Large intestine (tissue), 3 donors: ENCODE measurements at regions not wholly inside any gene's neighbourhood (a gene's known extent, or its start where the extent isn't known, plus 50 kb on each side); places are given as distances from the start of the nearest gene placed in this dataset.

ENCODE experiments used
- DNase-seq, 2 donors: peaks; one replicate each; pipeline versions ENCODE4 v3.0.0 to v3.0.0-alpha.2; 2013
- H3K27ac ChIP-seq: one replicate; pipeline ENCODE4 v1.5.1; 2013; ENCODE audit warnings: low read length
- H3K27me3 ChIP-seq: 2 replicates; pipeline ENCODE4 v1.6.1; 2013; ENCODE audit warnings: low read length; ENCODE audit not compliant: control insufficient read depth, insufficient read depth
- H3K36me3 ChIP-seq: 2 replicates; pipeline ENCODE4 v1.6.1; 2013; ENCODE audit warnings: low read length; ENCODE audit not compliant: control insufficient read depth, insufficient read depth
- H3K4me1 ChIP-seq: one replicate; pipeline ENCODE4 v1.6.1; 2013; ENCODE audit warnings: low read length; ENCODE audit not compliant: control insufficient read depth, insufficient read depth
- H3K4me3 ChIP-seq: one replicate; pipeline ENCODE4 v1.5.1; 2013; ENCODE audit warnings: low read length
- H3K9me3 ChIP-seq: one replicate; pipeline ENCODE4 v1.6.1; 2013; ENCODE audit warnings: mild to moderate bottlenecking, low read depth, low read length, moderate library complexity; ENCODE audit not compliant: control insufficient read depth
- WGBS: methylation state at CpG from one replicate; pipeline ENCODE4 v1.1.5; 2013; ENCODE audit warnings: low lambda C conversion rate; ENCODE audit not compliant: insufficient coverage; 5-methylcytosine and 5-hydroxymethylcytosine counted together

DNA sequence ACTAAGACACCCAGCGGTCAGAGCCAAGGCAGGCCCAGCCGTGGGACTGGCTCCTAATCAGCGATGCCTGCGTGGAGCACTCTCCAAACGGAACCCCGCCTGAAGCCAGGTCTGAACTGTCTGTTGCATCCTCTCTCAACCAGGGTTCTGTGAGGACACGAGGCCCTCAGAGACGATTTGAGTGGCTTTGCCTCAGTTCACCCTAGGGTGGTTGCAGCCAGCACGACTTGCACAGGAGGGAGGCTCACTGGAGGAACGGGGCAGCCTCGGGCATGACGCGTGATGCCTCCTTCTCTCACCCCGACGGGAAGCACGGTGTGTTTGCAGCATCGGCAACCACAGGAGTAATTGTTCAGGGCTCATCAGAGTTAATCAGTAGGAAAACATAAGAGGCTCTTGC is 336.4 kb downstream of the EIPR1 start:
- Histone ChIP-seq H3K4me3 (no peak overlapping the region), H3K27me3 (no peaks in the 10 kb centered on the region), H3K9me3 (peaks cover 14% of the 10 kb centered on the region), H3K36me3 (no peaks in the 10 kb centered on the region), H3K4me1 (no peaks in the 10 kb centered on the region), H3K27ac (no peak overlapping the region)
- no CpG with 5 or more reads among the region's 17 CpGs for WGBS
- no peak for DNase-seq

DNA sequence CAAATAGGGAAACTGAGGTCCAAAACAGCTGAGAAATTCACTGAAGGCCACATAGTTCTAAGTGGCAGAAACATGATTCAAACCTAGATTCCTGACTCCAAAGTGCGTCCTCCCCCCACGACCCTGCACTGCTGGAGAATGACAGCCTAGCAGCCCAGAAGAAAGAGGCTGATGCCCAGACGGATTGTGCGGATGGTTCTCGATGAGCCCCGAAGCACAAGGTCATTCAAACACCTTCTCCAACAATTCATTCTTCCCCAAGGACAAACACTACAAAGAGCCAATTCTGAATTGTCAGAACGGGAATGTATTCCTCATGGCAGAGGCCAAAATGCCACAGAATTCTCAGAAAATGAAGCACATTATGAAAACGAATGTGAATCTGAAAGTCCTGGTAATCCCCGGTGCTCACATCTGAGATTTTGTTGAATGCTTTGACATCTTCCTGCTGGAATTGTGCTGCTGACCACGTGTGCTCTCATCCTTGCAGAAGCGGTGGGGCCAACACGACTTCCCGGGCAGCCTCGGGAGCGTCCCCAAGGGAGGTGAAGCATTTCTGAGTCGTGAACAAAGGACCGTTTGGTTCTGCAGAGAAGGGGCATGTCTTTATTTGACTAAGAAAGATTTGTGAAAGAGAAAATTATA is 337.0 kb downstream of the EIPR1 start:
- no peaks in the 10 kb centered on the region for H3K27me3 ChIP-seq
- no peak for DNase-seq
- no peak overlapping the region for H3K4me3 ChIP-seq
- H3K27ac ChIP-seq: no peak overlapping the region
- H3K4me1 ChIP-seq: no peaks in the 10 kb centered on the region
- WGBS: 60% methylated on average over 1 of the region's 17 CpGs
- peaks cover 8% of the 10 kb centered on the region for H3K9me3 ChIP-seq
- no peaks in the 10 kb centered on the region for H3K36me3 ChIP-seq

DNA sequence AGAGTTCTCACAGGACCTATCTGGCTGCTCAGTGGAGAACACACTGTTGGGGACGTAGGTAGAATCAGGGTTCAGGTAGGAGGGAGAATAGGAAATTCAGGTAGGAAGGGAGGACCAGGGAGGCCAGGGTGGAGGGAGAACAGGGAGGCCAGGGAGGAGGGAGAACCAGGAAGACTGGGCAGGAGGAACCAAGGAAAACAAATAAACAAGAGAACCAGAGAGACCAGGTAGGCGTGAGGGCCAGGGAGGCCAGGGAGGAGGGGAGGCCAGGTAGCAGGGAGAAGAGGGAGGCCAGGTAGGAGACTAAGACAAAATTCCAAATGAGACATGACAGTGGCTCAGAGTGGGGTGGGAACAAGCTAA is 337.6 kb downstream of the EIPR1 start:
- 100% methylated on average over 1 of the region's 2 CpGs for WGBS
- Histone ChIP-seq H3K27ac (no peak overlapping the region), H3K4me3 (no peak overlapping the region), H3K4me1 (no peaks in the 10 kb centered on the region), H3K36me3 (no peaks in the 10 kb centered on the region), H3K9me3 (peaks cover 4% of the 10 kb centered on the region), H3K27me3 (no peaks in the 10 kb centered on the region)
- DNase-seq: no peak

DNA sequence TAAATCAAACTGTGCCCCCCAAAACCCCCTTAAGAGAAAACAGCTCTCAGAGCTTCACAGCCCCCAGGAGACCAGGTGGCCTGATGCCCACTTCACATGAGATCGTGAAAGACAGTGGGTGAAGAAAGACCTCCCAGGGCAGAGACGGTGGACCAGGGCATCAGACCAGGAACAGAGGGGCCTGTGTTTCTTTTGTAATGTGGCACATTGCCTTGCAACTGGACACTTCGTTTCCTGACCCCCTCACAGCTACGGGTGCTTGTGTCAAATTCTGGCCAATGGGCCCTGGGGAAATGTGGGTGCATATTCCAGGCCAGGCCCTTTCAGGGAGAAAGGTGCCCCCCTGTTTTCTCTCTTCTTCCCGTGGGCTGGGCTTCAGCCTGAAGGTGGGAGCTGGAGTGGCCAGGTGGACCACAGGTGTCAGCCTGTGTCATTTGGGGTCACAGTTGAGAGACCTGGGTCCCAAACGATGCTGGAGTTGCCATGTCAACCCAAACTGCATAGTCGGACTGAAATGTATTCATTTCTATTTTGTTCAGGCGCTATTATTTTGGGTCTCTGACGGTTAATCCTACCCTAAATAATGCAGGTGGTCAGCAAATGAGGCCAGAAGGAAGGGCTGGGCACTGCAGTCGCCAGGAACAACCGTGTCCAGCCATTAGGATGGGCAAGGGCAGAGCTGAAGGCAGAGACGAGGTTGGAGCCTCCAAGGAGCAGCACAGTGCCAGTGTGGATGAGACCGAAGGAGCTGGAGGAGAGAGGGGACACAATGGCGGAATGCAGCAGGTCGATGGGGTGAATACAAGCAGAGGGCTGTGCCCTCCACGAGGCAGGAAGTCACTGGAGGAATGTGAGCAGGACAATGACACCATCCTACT is 338.2 kb downstream of the EIPR1 start:
- DNase-seq: no peak
- Histone ChIP-seq H3K27ac (no peak overlapping the region), H3K36me3 (no peaks in the 10 kb centered on the region), H3K27me3 (no peaks in the 10 kb centered on the region), H3K4me3 (no peak overlapping the region), H3K4me1 (no peaks in the 10 kb centered on the region), H3K9me3 (peaks cover 4% of the 10 kb centered on the region)
- WGBS: no CpG with 5 or more reads among the region's 16 CpGs

DNA sequence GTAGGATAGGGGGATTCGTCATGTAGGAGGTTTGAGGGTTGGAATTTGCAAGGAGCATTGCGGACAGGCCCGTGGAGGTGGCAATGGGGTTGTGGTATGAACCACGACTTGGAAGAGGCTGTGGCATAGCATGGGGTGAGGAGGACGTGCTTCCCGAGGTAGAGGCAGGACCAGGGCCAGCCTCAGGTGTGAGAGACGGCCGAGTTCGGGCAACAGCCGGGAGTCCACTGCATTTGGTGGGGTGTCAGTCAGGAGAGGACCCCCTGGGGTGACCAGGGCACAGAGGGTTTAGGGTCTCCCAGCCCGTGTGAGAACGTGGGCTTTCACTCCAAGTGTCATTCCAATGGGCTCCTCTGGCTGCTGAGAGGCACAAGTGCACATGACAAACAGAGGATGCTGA is 339.0 kb downstream of the EIPR1 start:
- Histone ChIP-seq H3K4me1 (no peaks in the 10 kb centered on the region), H3K4me3 (no peak overlapping the region), H3K36me3 (no peaks in the 10 kb centered on the region), H3K9me3 (peaks cover 4% of the 10 kb centered on the region), H3K27me3 (no peaks in the 10 kb centered on the region), H3K27ac (no peak overlapping the region)
- WGBS: 100% methylated on average over 2 of the region's 12 CpGs
- DNase-seq: no peak

DNA sequence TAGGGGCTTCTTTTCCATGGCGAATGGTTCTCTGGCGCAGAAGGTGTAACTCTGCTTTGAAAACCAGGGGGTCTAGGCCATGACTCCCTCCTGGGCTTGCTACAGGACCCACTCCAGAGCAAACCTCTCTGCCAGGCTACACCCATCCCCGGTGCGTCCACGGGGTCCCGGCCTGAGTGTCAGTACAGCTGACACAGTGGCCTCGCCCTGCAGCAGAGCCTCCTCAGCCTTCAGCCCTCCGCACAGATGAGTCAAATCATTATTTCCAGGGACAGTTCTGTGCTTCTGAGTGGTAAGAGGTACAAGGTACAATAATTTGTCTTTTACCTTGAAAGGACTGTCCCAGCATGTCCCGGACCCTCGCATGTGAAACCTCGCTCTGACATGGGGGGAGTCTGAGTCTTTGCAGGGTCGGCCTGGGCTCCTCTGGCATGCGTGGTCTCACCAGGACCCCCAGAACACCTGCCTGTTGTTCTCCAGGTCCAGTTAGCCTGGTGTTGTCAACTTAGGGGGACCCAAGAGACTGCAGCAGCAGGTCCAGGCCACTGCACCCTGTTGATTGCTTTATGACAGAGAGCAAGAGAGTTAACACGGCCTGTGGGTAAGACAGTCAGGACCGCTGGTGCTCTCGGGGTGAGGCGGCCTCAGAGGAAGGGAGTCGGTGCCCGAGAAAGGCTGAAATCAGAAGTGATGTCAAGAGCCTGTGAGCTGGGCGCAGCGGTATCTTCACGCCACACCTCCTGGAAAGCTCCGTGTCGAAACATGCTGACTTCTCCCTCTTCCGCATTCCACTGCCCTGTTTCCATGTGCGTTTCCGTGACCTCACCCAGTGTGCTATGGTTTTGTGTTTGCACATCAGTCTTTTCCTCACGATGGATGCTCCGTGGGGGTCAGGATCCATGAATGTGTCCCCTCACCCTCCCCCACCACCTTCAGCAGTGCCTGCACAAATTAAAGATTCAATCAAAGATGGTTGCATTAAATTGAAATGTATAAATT is 340.1 kb downstream of the EIPR1 start:
- no peak overlapping the region for H3K27ac ChIP-seq
- WGBS: no CpG with 5 or more reads among the region's 29 CpGs
- no peaks in the 10 kb centered on the region for H3K36me3 ChIP-seq
- H3K4me1 ChIP-seq: no peaks in the 10 kb centered on the region
- H3K9me3 ChIP-seq: peaks cover 4% of the 10 kb centered on the region
- H3K4me3 ChIP-seq: no peak overlapping the region
- no peak for DNase-seq
- no peaks in the 10 kb centered on the region for H3K27me3 ChIP-seq

DNA sequence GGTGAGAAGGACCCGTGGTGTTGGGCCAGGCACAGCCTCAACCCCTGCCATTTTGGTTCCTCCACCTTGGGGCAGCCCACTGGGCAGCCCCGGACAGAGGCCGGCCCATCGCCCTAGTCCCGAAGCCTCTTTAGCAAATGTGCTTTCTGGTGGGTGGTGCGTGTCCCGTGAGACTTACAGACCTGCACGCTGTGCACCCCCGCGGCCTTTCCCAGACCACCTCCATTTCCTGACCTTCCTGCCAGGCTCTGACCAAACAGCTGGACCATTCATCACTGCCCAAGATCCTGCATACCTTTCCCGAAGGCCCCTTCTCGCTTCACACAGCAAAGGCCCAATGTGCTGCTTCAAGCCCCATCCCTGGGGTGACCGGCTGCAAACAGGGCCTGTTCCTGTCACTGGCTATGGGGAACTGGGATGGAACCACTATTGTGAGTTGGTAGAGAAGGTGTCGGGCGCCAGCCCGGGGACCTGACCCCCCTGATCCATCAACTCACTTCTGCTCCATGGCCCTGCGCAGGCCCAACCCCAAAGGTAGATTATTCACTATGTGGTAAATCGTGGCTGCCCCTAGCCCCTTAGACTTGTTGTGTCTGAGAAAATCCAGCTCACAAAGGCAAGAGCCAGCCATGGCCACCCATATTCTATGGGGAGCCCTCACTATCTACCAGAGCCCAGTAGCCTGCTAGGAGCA is 341.0 kb downstream of the EIPR1 start:
- no peak overlapping the region for H3K27ac ChIP-seq
- H3K4me1 ChIP-seq: no peaks in the 10 kb centered on the region
- no peak for DNase-seq
- no peaks in the 10 kb centered on the region for H3K36me3 ChIP-seq
- H3K4me3 ChIP-seq: no peak overlapping the region
- H3K9me3 ChIP-seq: no peaks in the 10 kb centered on the region
- no CpG with 5 or more reads among the region's 18 CpGs for WGBS
- H3K27me3 ChIP-seq: no peaks in the 10 kb centered on the region

DNA sequence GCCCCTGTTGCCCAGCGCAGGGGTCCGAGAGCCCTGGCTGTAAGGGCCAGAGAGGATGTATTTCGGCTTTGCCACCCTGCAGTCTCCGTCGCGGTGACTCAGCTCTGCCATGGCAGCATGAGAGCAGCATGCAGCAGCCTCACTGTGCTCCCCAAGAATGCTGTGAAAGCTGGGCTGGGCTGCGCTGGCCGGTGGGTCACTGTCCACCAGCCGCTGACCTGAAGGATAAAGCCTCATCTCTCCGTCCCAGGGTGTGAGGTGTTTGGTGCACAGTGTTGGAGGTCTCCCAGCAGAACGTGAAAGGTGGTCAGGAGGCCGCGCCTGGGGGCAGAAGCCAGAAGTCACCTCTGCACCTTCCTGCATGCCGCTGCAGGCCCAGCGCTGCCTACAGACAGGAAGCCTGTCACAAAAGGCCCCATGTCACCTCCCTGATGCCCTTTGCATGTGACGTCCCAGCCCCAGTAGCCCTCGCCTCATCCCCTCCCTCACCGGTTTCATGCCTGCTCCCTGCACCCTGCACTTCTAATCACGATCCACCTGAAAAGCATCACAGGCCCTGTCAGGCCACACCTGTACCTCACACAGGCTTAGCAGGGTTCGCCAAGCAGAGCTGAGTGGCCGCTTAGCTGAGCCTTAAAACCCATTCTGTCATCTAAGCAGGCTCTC is 342.1 kb downstream of the EIPR1 start:
- WGBS: no CpG with 5 or more reads among the region's 21 CpGs
- no peak for DNase-seq
- Histone ChIP-seq H3K9me3 (no peaks in the 10 kb centered on the region), H3K27me3 (no peaks in the 10 kb centered on the region), H3K36me3 (no peaks in the 10 kb centered on the region), H3K27ac (no peak overlapping the region), H3K4me1 (no peaks in the 10 kb centered on the region), H3K4me3 (no peak overlapping the region)

DNA sequence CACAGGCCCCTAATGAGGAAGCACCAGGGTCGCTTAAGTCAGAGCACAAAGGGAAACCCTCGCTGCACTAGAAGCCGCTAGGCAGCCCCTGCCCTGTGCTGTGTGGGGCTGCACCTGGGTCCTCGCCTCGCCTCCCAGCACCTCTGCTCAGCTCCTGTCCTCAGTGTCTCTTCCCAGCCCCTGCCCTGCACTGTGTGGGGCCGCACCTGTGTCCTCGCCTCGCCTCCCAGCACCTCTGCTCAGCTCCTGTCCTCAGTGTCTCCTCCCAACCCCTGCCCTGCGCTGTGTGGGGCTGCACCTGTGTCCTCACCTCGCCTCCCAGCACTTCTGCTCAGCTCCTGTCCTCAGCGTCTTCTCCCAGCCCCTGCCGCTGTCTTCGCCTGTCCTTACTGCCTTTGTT is 342.8 kb downstream of the EIPR1 start:
- Histone ChIP-seq H3K27me3 (no peaks in the 10 kb centered on the region), H3K9me3 (no peaks in the 10 kb centered on the region), H3K36me3 (no peaks in the 10 kb centered on the region), H3K4me1 (no peaks in the 10 kb centered on the region), H3K27ac (no peak overlapping the region), H3K4me3 (no peak overlapping the region)
- WGBS: 88% methylated on average over 5 of the region's 13 CpGs
- no peak for DNase-seq
